KMS-11 (cell line): ENCODE measurements at regions not wholly inside any gene's neighbourhood (a gene's known extent, or its start where the extent isn't known, plus 50 kb on each side); places are given as distances from the start of the nearest gene placed in this dataset.

ENCODE experiments used
- H2AFZ ChIP-seq: fragments of 200-600 bp; sonication (generic); 2 replicates; pipeline ENCODE4 v1.6.1; 2016; ENCODE audit warnings: antibody characterized with exemption, mixed run types, low read depth
- H3K27ac ChIP-seq: fragments of 200-600 bp; sonication (generic); 2 replicates; pipeline ENCODE4 v1.6.1; 2016; ENCODE audit warnings: mild to moderate bottlenecking, mixed run types
- H3K27me3 ChIP-seq: fragments of 200-600 bp; sonication (generic); 2 replicates; pipeline ENCODE4 v1.6.1; 2017; ENCODE audit warnings: mild to moderate bottlenecking, low read depth, mixed run types, moderate library complexity; ENCODE audit not compliant: insufficient read depth
- H3K36me3 ChIP-seq: fragments of 200-600 bp; sonication (generic); 2 replicates; pipeline ENCODE4 v1.6.1; 2017; ENCODE audit warnings: mild to moderate bottlenecking, mixed run types; ENCODE audit not compliant: insufficient read depth
- H3K4me1 ChIP-seq: fragments of 200-600 bp; sonication (generic); 2 replicates; pipeline ENCODE4 v1.6.1; 2016; ENCODE audit warnings: mild to moderate bottlenecking, low read depth, mixed run types; ENCODE audit not compliant: poor library complexity, severe bottlenecking
- H3K4me2 ChIP-seq: fragments of 200-600 bp; sonication (generic); 2 replicates; pipeline ENCODE4 v1.7.0; 2016; ENCODE audit warnings: mild to moderate bottlenecking, mixed run types
- H3K4me3 ChIP-seq: fragments of 200-600 bp; sonication (generic); IDR thresholded peaks from 2 replicates; pipeline ENCODE4 v1.6.1; 2017; ENCODE audit warnings: low read depth, low read length, mixed read lengths; ENCODE audit not compliant: insufficient read depth
- H3K79me2 ChIP-seq: fragments of 200-600 bp; sonication (generic); 2 replicates; pipeline ENCODE4 v1.6.1; 2016; ENCODE audit warnings: low read depth, mixed run types; ENCODE audit not compliant: insufficient read depth
- H3K9ac ChIP-seq: fragments of 200-600 bp; sonication (generic); 2 replicates; pipeline ENCODE4 v1.6.1; 2016; ENCODE audit warnings: mild to moderate bottlenecking, mixed run types
- H4K20me1 ChIP-seq: fragments of 200-600 bp; sonication (generic); 2 replicates; pipeline ENCODE4 v1.6.1; 2016; ENCODE audit warnings: mild to moderate bottlenecking, mixed run types; ENCODE audit not compliant: insufficient read depth
- CTCF ChIP-seq: fragments of 200-600 bp; sonication (generic); conservative IDR thresholded peaks from 2 replicates; pipeline ENCODE4 v1.6.1; 2017; ENCODE audit warnings: low read depth, mild to moderate bottlenecking, antibody characterized with exemption, low read length, moderate library complexity, mixed read lengths

GRCh38 chr4:128527946-128528576 lies 240.4 kb upstream of the PGRMC2 start:
- Histone ChIP-seq H3K4me2 (no peak overlapping the region), H3K27ac (no peak overlapping the region), H3K36me3 (no peaks in the 10 kb centered on the region), H3K9ac (no peak overlapping the region), H3K27me3 (no peaks in the 10 kb centered on the region), H3K4me1 (no peaks in the 10 kb centered on the region), H2AFZ (no peak overlapping the region), H3K79me2 (no peaks in the 10 kb centered on the region), H3K4me3 (no peak overlapping the region), H4K20me1 (no peaks in the 10 kb centered on the region)
- no peak for TF ChIP-seq CTCF

DNA sequence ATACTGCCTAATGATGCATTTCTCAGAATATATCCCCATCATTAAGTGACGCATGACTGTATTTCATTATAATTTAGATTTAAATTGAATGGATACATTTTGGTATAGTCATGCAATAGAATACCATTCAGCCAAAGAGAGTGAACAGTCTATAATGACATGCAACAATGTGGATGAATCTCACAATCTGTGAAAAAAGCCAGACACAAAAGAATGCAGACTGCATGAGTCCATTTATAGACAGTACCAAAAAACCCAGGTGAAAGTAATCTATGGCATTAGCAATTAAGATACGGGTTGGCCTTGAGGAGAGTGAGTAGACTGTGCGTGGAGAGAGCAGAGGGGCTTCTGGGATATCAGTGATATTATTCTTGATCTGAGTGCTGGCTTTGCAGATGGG lies 239.7 kb upstream of the PGRMC2 start:
- no peaks in the 10 kb centered on the region for H3K4me1 ChIP-seq
- H3K4me3 ChIP-seq = no peak overlapping the region
- no peaks in the 10 kb centered on the region for H3K36me3 ChIP-seq
- H2AFZ ChIP-seq = no peak overlapping the region
- H3K27ac ChIP-seq = no peak overlapping the region
- no peak for TF ChIP-seq CTCF
- no peak overlapping the region for H3K9ac ChIP-seq
- H3K4me2 ChIP-seq = no peak overlapping the region
- no peaks in the 10 kb centered on the region for H3K79me2 ChIP-seq
- no peaks in the 10 kb centered on the region for H4K20me1 ChIP-seq
- H3K27me3 ChIP-seq = no peaks in the 10 kb centered on the region

DNA sequence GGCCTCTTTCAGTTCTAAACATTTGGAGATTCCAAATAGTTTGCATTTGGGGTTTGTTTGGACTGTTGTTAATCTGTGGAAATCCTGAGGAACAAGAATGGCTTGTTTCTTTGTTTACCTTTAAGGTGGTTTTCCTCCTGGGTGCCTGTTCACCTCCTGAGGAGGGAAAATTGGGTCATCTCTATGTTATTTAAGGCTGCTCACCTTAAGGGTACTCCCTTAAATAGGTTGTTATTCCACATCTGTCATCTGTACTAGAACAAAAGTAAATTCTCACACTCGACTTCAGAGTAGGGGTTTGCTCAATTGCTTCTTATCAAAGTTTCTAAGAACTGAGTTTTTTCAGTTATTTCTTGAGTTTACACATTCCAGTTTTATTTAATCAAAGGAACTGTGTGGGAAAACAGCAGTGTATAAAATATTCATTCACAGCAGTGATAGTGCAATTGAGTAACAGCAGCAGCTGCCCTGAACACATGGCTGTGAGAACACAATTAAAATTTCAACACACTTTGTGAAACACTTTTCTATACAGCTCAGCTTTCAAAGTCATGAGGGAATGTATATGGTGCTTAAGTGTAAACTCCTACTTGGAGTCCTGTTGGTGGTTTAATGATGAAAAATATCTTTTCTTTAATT lies 238.5 kb upstream of the PGRMC2 start:
- TF ChIP-seq CTCF = no peak
- Histone ChIP-seq H3K4me2 (no peak overlapping the region), H4K20me1 (no peaks in the 10 kb centered on the region), H2AFZ (no peak overlapping the region), H3K4me3 (no peak overlapping the region), H3K79me2 (no peaks in the 10 kb centered on the region), H3K27ac (no peak overlapping the region), H3K27me3 (no peaks in the 10 kb centered on the region), H3K36me3 (no peaks in the 10 kb centered on the region), H3K9ac (no peak overlapping the region), H3K4me1 (no peaks in the 10 kb centered on the region)

DNA sequence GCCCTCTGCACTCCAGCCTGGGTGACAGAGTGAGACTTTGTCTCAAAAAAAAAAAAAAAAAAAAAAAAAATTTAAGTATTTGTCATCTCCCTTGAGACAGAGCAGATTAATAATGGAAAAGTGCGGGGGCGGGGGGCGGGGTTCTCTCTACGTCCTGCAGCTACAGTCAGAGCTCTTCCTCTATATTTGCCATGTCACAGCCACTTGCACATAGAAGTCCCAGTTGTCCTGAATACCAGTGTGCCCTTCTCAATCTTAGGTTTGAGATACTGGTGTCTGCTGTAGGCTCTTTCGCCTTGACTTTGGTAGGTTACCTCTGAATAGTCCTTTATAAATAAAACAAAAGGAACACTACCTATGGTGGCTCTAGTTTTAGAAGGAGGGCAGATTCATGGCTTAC lies 237.8 kb upstream of the PGRMC2 start:
- H3K27ac ChIP-seq = no peak overlapping the region
- H3K4me1 ChIP-seq = no peaks in the 10 kb centered on the region
- no peaks in the 10 kb centered on the region for H3K79me2 ChIP-seq
- H3K4me3 ChIP-seq = no peak overlapping the region
- no peak overlapping the region for H2AFZ ChIP-seq
- no peaks in the 10 kb centered on the region for H3K27me3 ChIP-seq
- no peaks in the 10 kb centered on the region for H4K20me1 ChIP-seq
- no peak overlapping the region for H3K9ac ChIP-seq
- no peaks in the 10 kb centered on the region for H3K36me3 ChIP-seq
- H3K4me2 ChIP-seq = no peak overlapping the region
- no peak for TF ChIP-seq CTCF
